ENCODE measurements at regions not wholly inside any gene's neighbourhood (a gene's known extent, or its start where the extent isn't known, plus 50 kb on each side); places are given as distances from the start of the nearest gene placed in this dataset.

GRCh38 chr2:51657849-51658248, 625.9 kb upstream of the NRXN1 start:
- no peak for TF ChIP-seq CTCF (IDR thresholded peaks at IDR 0.05; ENCODE audit: low read length)
- no peak for TF ChIP-seq EZH2phosphoT487 (IDR thresholded peaks at IDR 0.05; ENCODE audit: low read length)
- TF ChIP-seq EZH2 (optimal IDR thresholded peaks at IDR 0.05; ENCODE audit: low read depth, low read length), result no peak
